ENCODE measurements at regions not wholly inside any gene's neighbourhood (a gene's known extent, or its start where the extent isn't known, plus 50 kb on each side); places are given as distances from the start of the nearest gene placed in this dataset.

- no peak for TF ChIP-seq CTCF (IDR thresholded peaks at IDR 0.05; ENCODE audit: low read length)
- no peak for TF ChIP-seq EZH2 (IDR thresholded peaks at IDR 0.05; ENCODE audit: borderline replicate concordance, low read length)
These were observed 269.3 kb downstream of the TTC32 start for GRCh38 chr2:19632403-19632991.

Measured in OCI-LY1 (cell line).